HL-60 (cell line): ENCODE measurements at regions not wholly inside any gene's neighbourhood (a gene's known extent, or its start where the extent isn't known, plus 50 kb on each side); places are given as distances from the start of the nearest gene placed in this dataset.

Experiments
- CTCF ChIP-seq: IDR thresholded peaks from one replicate; pipeline ENCODE4 v1.5.1; 2011; ENCODE audit warnings: low read length, control low read depth, inconsistent platforms; ENCODE audit not compliant: insufficient read depth
- GABPA ChIP-seq: IDR thresholded peaks from 2 replicates; pipeline ENCODE4 v1.6.1; 2012; ENCODE audit warnings: low read depth
- POLR2AphosphoS5 ChIP-seq: IDR thresholded peaks from 2 replicates; pipeline ENCODE4 v1.6.1; 2012; ENCODE audit warnings: low read depth
- REST ChIP-seq: IDR thresholded peaks from 2 replicates; pipeline ENCODE4 v1.6.1; 2012; ENCODE audit warnings: low read depth; ENCODE audit not compliant: insufficient replicate concordance
- SPI1 ChIP-seq: IDR thresholded peaks from 2 replicates; pipeline ENCODE4 v1.6.1; 2012; ENCODE audit warnings: low read depth, mild to moderate bottlenecking, borderline replicate concordance

- TF ChIP-seq CTCF (no peak), REST (no peak), GABPA (no peak), POLR2AphosphoS5 (no peak), SPI1 (no peak)
Observed at GRCh38 chr6:22666021-22666420, 96.7 kb downstream of the HDGFL1 start.
